ENCODE measurements at regions not wholly inside any gene's neighbourhood (a gene's known extent, or its start where the extent isn't known, plus 50 kb on each side); places are given as distances from the start of the nearest gene placed in this dataset.
"Not testable (repeated sequence)": the region's sequence is repeated elsewhere in the genome, so short reads cannot be mapped to it uniquely, and the experiment has no call there.

DNA sequence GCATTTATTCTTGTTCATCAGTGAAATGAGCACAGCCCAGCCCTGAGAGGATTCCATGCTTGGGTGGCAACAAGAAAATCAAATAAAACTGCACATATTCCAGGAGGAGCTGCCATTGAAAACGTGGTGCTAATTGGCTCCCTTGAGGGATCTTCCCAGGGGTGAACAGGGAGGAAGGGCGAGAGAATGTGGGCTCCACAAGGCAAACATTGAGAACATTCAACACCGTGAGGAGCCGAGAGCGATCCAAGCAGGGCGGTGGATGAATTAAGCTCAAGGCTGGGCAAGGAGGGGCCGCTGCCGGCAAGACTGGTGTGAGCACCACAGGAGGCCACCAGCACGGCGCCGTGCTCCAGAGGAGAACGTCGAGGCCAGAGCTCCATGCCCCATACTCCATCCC is 166.9 kb downstream of the C16orf95 start:
- DNase-seq (ENCODE audit: low spot score): no peak

- no peak for DNase-seq (ENCODE audit: low spot score)
These were observed 166.4 kb downstream of the C16orf95 start for GRCh38 chr16:87150681-87151280.

DNA sequence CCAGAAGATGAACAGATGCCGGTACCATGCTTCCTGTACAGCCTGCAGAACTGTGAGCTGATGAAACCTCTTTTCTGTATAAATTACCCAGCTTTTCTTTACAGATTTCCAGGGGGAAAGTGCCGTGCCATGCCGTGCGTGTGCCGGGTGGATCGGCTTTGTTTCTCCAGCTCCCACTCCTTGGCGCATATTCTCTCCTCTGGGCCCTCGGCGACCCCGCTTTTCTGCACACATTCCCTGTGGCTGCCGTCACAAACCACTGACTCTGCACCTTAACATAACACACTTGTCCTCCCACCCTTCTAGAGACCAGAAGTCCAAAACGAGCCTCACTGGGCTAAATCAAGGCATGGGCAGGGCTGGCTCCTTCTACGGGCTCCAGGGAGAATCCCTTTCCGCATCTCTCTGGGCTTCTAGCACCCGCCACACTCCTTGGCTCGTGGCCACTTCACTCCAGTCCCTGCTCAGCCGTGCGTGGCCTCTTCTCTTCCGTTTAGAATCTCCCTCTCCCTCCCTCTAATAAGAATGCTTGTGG is 164.9 kb downstream of the C16orf95 start:
- no peak for DNase-seq (ENCODE audit: low spot score)

DNA sequence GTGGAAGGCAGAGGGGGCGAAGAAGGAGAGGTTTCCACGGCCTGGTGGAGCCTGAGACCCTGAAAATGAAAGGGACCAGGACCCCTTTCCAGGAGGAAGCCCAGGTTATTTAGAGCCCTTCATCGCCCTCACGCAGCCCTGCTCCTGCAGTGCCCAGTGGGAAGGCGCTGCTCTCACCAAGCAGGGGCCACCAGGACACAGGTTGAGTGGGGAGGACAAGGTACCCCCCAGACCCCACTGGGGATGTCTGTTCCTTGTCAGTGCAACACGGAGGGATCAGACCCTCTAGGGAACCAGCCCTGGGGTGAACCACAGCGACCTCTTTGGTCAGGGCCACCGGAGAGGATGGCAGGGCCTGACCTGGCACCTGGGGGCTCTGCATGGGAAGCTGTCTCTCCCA is 163.9 kb downstream of the C16orf95 start:
- no peak for DNase-seq (ENCODE audit: low spot score)

GRCh38 chr16:87155315-87155714 is 161.9 kb downstream of the C16orf95 start:
- not testable (repeated sequence) for DNase-seq (ENCODE audit: low spot score)

- DNase-seq (ENCODE audit: low spot score): no peak
These were observed 161.0 kb downstream of the C16orf95 start for GRCh38 chr16:87156195-87156594.

- DNase-seq (ENCODE audit: low spot score): no peak
These were observed 157.0 kb downstream of the C16orf95 start for GRCh38 chr16:87160234-87160636.

DNA sequence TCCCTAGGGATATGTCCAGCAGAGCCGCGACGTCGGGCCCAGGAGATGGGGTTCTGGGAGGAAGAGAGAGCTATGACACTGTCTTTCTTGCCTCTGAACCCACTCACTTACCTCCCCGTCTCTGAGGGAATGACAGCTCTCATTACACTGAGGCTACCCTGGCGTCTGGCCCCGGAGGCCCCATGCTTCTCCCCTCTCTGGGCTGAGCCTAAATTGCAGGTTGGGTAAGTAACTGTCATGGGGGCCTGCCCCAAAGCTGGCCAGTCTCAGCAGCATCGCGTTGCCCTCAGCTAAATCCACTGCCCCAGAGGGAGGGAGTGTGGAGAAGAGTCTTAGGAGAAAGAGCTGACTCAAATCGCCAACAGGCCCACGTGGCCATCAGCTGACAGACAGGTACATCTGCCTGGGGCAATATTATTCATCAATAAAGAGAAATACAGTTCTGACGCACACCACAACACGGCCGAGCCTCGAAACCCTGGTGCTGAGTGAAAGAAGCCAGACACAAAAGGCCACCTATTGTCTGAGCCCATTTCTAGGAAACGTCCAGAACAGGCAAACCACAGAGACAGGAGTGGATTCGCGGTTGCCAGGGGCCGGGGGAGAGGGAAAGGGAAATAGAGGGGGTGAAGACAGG is 156.4 kb downstream of the C16orf95 start:
- no peak for DNase-seq (ENCODE audit: low spot score)

DNA sequence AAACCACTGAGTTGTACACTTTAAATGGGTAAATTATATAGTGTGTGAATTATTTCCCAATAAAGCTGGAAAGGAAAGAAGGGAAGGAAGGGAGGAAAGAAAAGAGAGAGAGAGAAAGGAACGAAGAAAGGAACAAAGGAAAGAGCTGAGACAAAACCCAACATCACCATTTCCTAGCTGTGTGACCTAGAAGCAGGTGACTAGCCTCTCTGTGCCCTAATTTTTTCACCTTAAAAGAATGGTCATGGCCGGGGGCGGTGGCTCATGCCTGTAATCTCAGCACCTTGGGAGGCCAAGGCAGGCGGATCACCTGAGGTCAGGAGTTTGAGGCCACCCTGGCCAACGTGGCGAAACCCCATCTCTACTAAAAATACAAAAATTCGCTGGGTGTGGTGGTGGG is 155.8 kb downstream of the C16orf95 start:
- not testable (repeated sequence) for DNase-seq (ENCODE audit: low spot score)

DNA sequence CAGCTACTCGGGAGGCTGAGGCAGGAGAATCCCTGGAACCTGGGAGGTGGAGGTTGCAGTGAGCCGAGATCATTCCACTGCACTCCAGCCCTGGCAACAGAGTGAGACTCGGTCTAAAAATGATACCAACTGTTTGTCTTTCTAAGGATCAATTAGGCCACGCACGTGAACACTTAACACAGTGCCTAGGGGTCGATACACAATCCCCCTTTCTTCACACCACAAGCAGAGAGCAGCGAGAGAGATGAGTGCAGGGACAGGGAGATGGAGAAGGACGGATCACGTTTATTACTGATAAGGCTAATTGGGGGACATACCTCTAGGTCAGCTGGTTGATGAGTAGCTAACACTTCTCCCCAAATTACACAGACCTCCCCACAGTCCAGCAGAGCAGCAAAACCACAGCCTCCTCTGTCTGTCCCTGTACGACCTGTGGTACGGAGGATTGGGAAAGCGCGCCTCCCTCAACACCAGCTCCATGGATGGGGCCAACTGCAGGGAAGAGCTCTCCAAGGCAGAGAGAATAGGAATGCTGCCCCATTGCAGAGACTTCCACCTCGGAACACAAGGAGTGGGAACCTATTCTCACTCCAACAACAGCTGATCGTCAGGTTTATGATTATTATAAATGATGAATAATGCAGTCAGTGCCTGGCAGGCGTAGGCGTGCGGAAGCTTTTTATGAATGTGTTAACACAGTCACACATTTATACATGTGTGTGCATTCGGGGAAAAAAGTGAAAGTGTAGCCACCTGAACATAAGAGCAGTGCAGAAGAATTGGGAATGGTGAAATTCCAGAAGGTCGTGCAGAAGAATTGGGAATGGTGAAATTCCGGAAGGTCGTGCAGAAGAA is 155.1 kb downstream of the C16orf95 start:
- DNase-seq (ENCODE audit: low spot score): no peak

DNA sequence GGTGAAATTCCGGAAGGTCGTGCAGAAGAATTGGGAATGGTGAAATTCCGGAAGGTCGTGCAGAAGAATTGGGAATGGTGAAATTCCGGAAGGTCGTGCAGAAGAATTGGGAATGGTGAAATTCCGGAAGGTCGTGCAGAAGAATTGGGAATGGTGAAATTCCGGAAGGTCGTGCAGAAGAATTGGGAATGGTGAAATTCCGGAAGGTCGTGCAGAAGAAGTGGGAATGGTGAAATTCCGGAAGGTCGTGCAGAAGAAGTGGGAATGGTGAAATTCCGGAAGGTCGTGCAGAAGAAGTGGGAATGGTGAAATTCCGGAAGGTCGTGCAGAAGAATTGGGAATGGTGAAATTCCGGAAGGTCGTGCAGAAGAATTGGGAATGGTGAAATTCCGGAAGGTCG is 154.4 kb downstream of the C16orf95 start:
- DNase-seq (ENCODE audit: low spot score): not testable (repeated sequence)

DNA sequence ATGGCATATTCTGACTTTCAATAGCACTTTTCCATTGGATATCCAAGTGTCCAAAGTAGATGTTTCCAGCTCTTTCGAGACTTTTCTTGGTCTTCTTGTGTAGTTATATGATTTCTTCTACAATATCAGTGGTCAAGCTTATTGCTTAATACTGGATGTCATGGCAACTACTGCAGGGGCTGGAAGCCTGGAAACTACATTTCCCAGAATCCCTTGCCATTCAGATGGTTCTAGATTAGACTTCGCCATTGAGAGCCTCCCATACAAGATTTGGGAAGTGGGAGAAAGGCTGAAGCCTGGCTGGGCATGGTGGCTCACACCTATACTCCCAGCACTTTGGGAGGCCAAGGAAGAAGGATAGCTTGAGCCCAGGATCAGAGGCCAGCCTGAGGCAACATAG is 153.6 kb downstream of the C16orf95 start:
- no peak for DNase-seq (ENCODE audit: low spot score)

GRCh38 chr16:87165151-87165550 is 152.0 kb downstream of the C16orf95 start:
- no peak for DNase-seq (ENCODE audit: low spot score)

DNA sequence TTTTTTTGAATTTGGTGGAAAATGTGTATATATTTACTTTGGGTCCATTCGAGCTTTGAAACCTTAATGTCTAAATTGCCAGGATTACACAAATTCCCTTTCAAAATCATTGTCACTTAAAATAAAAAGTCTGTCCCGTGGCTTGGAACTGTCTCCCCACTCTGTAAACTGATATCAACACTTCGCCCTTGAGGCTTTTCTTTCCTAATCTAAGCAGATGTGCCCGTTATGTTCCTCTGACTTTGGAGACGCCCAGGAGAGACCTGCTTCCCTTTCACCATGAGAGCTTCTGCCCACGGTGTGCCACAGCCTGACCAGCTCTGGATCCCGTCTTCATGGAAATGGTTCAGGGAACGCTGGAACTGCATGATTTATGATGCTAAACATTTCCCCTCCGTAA is 151.3 kb downstream of the C16orf95 start:
- no peak for DNase-seq (ENCODE audit: low spot score)

DNA sequence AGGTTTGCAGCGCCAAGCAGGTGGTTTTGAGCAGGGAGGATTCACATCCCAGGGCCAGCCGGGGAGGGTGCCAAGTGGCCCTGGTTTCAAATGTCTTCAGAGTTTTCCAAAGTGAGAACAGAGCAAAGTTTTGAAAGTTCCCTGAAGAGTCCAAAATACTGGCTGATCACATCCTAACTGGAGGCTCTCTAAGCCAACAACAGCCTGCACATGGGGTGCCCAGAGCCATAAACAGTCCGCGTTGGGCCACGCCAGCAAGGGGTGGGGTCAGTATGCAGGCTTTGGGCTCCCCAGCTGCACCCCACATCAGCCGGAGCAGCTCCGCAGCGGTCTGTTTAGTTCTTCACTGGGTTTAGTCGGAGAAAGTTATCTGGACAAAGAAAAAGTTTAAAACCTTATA is 150.9 kb downstream of the C16orf95 start:
- no peak for DNase-seq (ENCODE audit: low spot score)

GRCh38 chr16:87166934-87167333 is 150.3 kb downstream of the C16orf95 start:
- no peak for DNase-seq (ENCODE audit: low spot score)

DNA sequence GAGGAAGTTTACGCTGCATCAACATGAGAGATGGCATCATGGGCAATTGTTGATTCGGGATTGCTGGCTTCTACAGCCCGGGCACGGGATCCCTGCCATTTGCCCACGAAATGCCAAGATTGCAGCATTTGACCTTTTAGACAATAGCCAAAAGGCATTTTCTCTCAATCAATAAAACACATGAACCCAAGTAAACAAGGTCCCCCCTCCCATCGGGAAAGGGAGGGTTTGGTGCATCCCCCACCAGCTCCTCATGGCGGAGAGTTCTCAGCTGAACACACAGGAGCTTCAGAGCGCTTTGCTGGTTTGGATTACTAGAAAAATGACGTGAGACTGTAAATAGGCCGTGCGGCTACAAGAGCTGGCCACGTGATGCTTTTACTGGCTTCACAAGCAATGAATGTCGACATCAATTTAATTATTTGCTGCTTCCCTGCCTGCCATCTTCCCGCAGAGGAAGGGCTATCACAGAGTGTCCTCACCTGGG is 147.6 kb downstream of the C16orf95 start:
- no peak for DNase-seq (ENCODE audit: low spot score)

GRCh38 chr16:87170310-87170709 is 146.9 kb downstream of the C16orf95 start:
- DNase-seq (ENCODE audit: low spot score): no peak

- no peak for DNase-seq (ENCODE audit: low spot score)
These were observed 145.5 kb downstream of the C16orf95 start for GRCh38 chr16:87171723-87172122.

- no peak for DNase-seq (ENCODE audit: low spot score)
These were observed 144.6 kb downstream of the C16orf95 start for GRCh38 chr16:87172632-87173031.

- DNase-seq (ENCODE audit: low spot score): no peak
These were observed 143.8 kb downstream of the C16orf95 start for GRCh38 chr16:87173294-87173893.

- no peak for DNase-seq (ENCODE audit: low spot score)
These were observed 143.1 kb downstream of the C16orf95 start for GRCh38 chr16:87174061-87174460.
